Thyroid gland (tissue), 4 donors: ENCODE measurements at regions not wholly inside any gene's neighbourhood (a gene's known extent, or its start where the extent isn't known, plus 50 kb on each side); places are given as distances from the start of the nearest gene placed in this dataset.

ENCODE experiments used
- CTCF ChIP-seq, 6 experiments: fragments of 200-600 bp in 3 of 6; fragments of 450-650 bp in 3 of 6; sonication (generic) in 3 of 6; IDR thresholded peaks; one replicate each; pipeline ENCODE4 v1.5.1; 2016 to 2019; ENCODE audit warnings: antibody characterized with exemption in 6 of 6, mild to moderate bottlenecking in 2 of 6, inconsistent platforms in 1 of 6, moderate library complexity in 1 of 6
- POLR2A ChIP-seq, 2 donors: fragments of 450-650 bp; IDR thresholded peaks; one replicate each; pipeline ENCODE4 v1.6.1; 2017; ENCODE audit warnings: antibody characterized with exemption in 2 of 2, mild to moderate bottlenecking in 2 of 2, moderate library complexity in 1 of 2

- TF ChIP-seq CTCF (IDR thresholded peaks at IDR 0.05) (no peak), POLR2A (IDR thresholded peaks at IDR 0.05) (no peak)
Observed at GRCh38 chr6:115706324-115706723, 354.4 kb downstream of the FRK start.
